Parathyroid adenoma (tissue), 2 donors: ENCODE measurements at regions not wholly inside any gene's neighbourhood (a gene's known extent, or its start where the extent isn't known, plus 50 kb on each side); places are given as distances from the start of the nearest gene placed in this dataset.

Source experiments
- H2AFZ ChIP-seq: fragments of 300-600 bp; sonication (generic); one replicate; pipeline ENCODE4 v1.7.0; 2017; ENCODE audit warnings: antibody characterized with exemption, mild to moderate bottlenecking
- H3K27ac ChIP-seq: fragments of 300-600 bp; sonication (generic); one replicate; pipeline ENCODE4 v1.7.0; 2017
- H3K27me3 ChIP-seq: fragments of 300-600 bp; sonication (generic); one replicate; pipeline ENCODE4 v1.7.0; 2017; ENCODE audit warnings: low read length; ENCODE audit not compliant: control insufficient read depth, insufficient read depth
- H3K36me3 ChIP-seq: fragments of 300-600 bp; sonication (generic); one replicate; pipeline ENCODE4 v1.7.0; 2017; ENCODE audit warnings: low read length; ENCODE audit not compliant: control insufficient read depth, insufficient read depth
- H3K4me1 ChIP-seq: fragments of 300-600 bp; sonication (generic); one replicate; pipeline ENCODE4 v1.7.0; 2017; ENCODE audit warnings: control low read depth
- H3K4me2 ChIP-seq: fragments of 300-600 bp; sonication (generic); one replicate; pipeline ENCODE4 v1.7.0; 2017; ENCODE audit warnings: low read length
- H3K4me3 ChIP-seq: fragments of 300-600 bp; sonication (generic); one replicate; pipeline ENCODE4 v1.7.0; 2017; ENCODE audit warnings: low read depth, low read length
- H3K79me2 ChIP-seq: fragments of 300-600 bp; sonication (generic); one replicate; pipeline ENCODE4 v1.7.0; 2017; ENCODE audit warnings: control low read depth
- H3K9ac ChIP-seq: fragments of 300-600 bp; sonication (generic); one replicate; pipeline ENCODE4 v1.7.0; 2017; ENCODE audit warnings: mild to moderate bottlenecking
- H3K9me3 ChIP-seq: fragments of 300-600 bp; sonication (generic); one replicate; pipeline ENCODE4 v1.7.0; 2017; ENCODE audit warnings: low read length; ENCODE audit not compliant: control insufficient read depth
- CTCF ChIP-seq: fragments of 300-600 bp; sonication (generic); IDR thresholded peaks from one replicate; pipeline ENCODE4 v1.7.0; 2017; ENCODE audit warnings: antibody characterized with exemption, mild to moderate bottlenecking
- donor health status: primary hyperparathyroidism.

GRCh38 chr6:159104931-159105330 is 60.1 kb upstream of the TAGAP start:
- Histone ChIP-seq H2AFZ (no peak overlapping the region), H3K79me2 (no peaks in the 10 kb centered on the region), H3K27ac (no peak overlapping the region), H3K4me3 (no peak overlapping the region), H3K27me3 (no peaks in the 10 kb centered on the region), H3K9ac (no peak overlapping the region), H3K9me3 (no peaks in the 10 kb centered on the region), H3K4me2 (no peak overlapping the region), H3K4me1 (no peaks in the 10 kb centered on the region), H3K36me3 (no peaks in the 10 kb centered on the region)
- no peak for TF ChIP-seq CTCF

- Histone ChIP-seq H3K27me3 (no peaks in the 10 kb centered on the region), H3K9me3 (no peaks in the 10 kb centered on the region), H3K4me2 (no peak overlapping the region), H3K79me2 (no peaks in the 10 kb centered on the region), H3K27ac (no peak overlapping the region), H3K4me1 (no peaks in the 10 kb centered on the region), H3K9ac (no peak overlapping the region), H2AFZ (no peak overlapping the region), H3K4me3 (no peak overlapping the region), H3K36me3 (no peaks in the 10 kb centered on the region)
- peak; percentile 85 for TF ChIP-seq CTCF
These were observed 59.6 kb upstream of the TAGAP start for GRCh38 chr6:159104163-159104925.

- H3K4me3 ChIP-seq: no peak overlapping the region
- H3K36me3 ChIP-seq: no peaks in the 10 kb centered on the region
- no peak overlapping the region for H2AFZ ChIP-seq
- no peaks in the 10 kb centered on the region for H3K27me3 ChIP-seq
- no peak overlapping the region for H3K9ac ChIP-seq
- no peaks in the 10 kb centered on the region for H3K79me2 ChIP-seq
- H3K4me2 ChIP-seq: no peak overlapping the region
- TF ChIP-seq CTCF: no peak
- no peaks in the 10 kb centered on the region for H3K9me3 ChIP-seq
- H3K27ac ChIP-seq: no peak overlapping the region
- no peaks in the 10 kb centered on the region for H3K4me1 ChIP-seq
These were observed 58.8 kb upstream of the TAGAP start for GRCh38 chr6:159103396-159104162.

GRCh38 chr6:159102373-159103160 is 57.8 kb upstream of the TAGAP start:
- no peaks in the 10 kb centered on the region for H3K27me3 ChIP-seq
- no peak overlapping the region for H2AFZ ChIP-seq
- no peak overlapping the region for H3K9ac ChIP-seq
- H3K79me2 ChIP-seq: no peaks in the 10 kb centered on the region
- TF ChIP-seq CTCF: no peak
- H3K36me3 ChIP-seq: no peaks in the 10 kb centered on the region
- no peak overlapping the region for H3K4me3 ChIP-seq
- H3K9me3 ChIP-seq: no peaks in the 10 kb centered on the region
- H3K27ac ChIP-seq: no peak overlapping the region
- H3K4me2 ChIP-seq: no peak overlapping the region
- H3K4me1 ChIP-seq: no peaks in the 10 kb centered on the region
